IMR-90 (cell line): ENCODE measurements at regions not wholly inside any gene's neighbourhood (a gene's known extent, or its start where the extent isn't known, plus 50 kb on each side); places are given as distances from the start of the nearest gene placed in this dataset.

Source experiments
- ATAC-seq: fragments of 200-7000 bp; cut with Tn5 transposase; 2 replicates; pipeline ENCODE4 v1.9.1; 2020; ENCODE audit warnings: low read depth, mild to moderate bottlenecking, moderate library complexity
- BruUV-seq: library from RNA; stranded (reverse); fragments of 400-500 nt; replicated peaks from 2 replicates; lab custom pipeline; 2021; lab: Mats Ljungman, UMichigan
- CTCF ChIA-PET: fragments of 300-600 bp; formaldehyde crosslinking; extraction: SDS; loops from one replicate; lab custom pipeline; 2021; ENCODE audit warnings: antibody characterized with exemption; lab: Yijun Ruan, JAX
- POLR2A ChIA-PET: fragments of 300-600 bp; sonication (Branson Sonifier 250); formaldehyde crosslinking; loops from one replicate; lab custom pipeline; 2022; ENCODE audit warnings: antibody characterized with exemption; ENCODE audit not compliant: unreplicated experiment; lab: Charles Lee
- DNase-seq: peaks from one replicate; pipeline ENCODE4 v3.0.0; 2013
- H2AFZ ChIP-seq: replicated peaks from 2 replicates; pipeline ENCODE3; 2013; ENCODE audit warnings: low read length, mild to moderate bottlenecking; ENCODE audit not compliant: poor library complexity
- H2AK5ac ChIP-seq: 2 replicates; pipeline ENCODE4 v1.6.1; 2013; ENCODE audit warnings: low read depth, low read length, inconsistent platforms
- H2AK9ac ChIP-seq: replicated peaks from 2 replicates; pipeline ENCODE3; 2013; ENCODE audit warnings: mild to moderate bottlenecking, low read depth, low read length, moderate library complexity; ENCODE audit not compliant: poor library complexity
- H2BK120ac ChIP-seq: 2 replicates; pipeline ENCODE4 v1.6.1; 2013; ENCODE audit warnings: low read depth, low read length, inconsistent platforms
- H2BK15ac ChIP-seq: 3 replicates; pipeline ENCODE4 v1.6.1; 2013; ENCODE audit warnings: low read depth, low read length, inconsistent platforms
- H2BK20ac ChIP-seq: 2 replicates; pipeline ENCODE4 v1.6.1; 2013; ENCODE audit warnings: low read depth, mild to moderate bottlenecking, inconsistent platforms, low read length, moderate library complexity
- H2BK5ac ChIP-seq: 2 replicates; pipeline ENCODE4 v1.6.1; 2013; ENCODE audit warnings: mild to moderate bottlenecking, low read depth, low read length, inconsistent platforms; ENCODE audit not compliant: poor library complexity, severe bottlenecking
- H3K14ac ChIP-seq: replicated peaks from 2 replicates; pipeline ENCODE4 v1.6.1; 2013; ENCODE audit warnings: low read depth, low read length, inconsistent platforms
- H3K18ac ChIP-seq: 2 replicates; pipeline ENCODE4 v1.6.1; 2013; ENCODE audit warnings: low read depth, low read length, control low read depth
- H3K23ac ChIP-seq: 2 replicates; pipeline ENCODE4 v1.6.1; 2013; ENCODE audit warnings: low read depth, low read length, inconsistent platforms
- H3K27ac ChIP-seq: 2 replicates; pipeline ENCODE4 v1.5.1; 2013; ENCODE audit warnings: mild to moderate bottlenecking, control low read depth, low read length; ENCODE audit not compliant: insufficient read depth
- H3K27me3 ChIP-seq: 2 replicates; pipeline ENCODE4 v1.6.1; 2013; ENCODE audit warnings: low read length; ENCODE audit not compliant: control insufficient read depth, insufficient read depth
- H3K36me3 ChIP-seq: 2 replicates; pipeline ENCODE4 v1.6.1; 2013; ENCODE audit warnings: low read length, mixed read lengths; ENCODE audit not compliant: control insufficient read depth, insufficient read depth
- H3K4ac ChIP-seq: 2 replicates; pipeline ENCODE4 v1.6.1; 2013; ENCODE audit warnings: low read depth, low read length, inconsistent platforms
- H3K4me1 ChIP-seq: 2 replicates; pipeline ENCODE4 v1.6.1; 2013; ENCODE audit warnings: low read length, mixed read lengths; ENCODE audit not compliant: control insufficient read depth, insufficient read depth
- H3K4me2 ChIP-seq: 2 replicates; pipeline ENCODE4 v1.6.1; 2013; ENCODE audit warnings: low read depth, mild to moderate bottlenecking, control low read depth, low read length, moderate library complexity
- H3K4me3 ChIP-seq: 2 replicates; pipeline ENCODE4 v1.5.1; 2013; ENCODE audit warnings: low read depth, mild to moderate bottlenecking, control low read depth, low read length, moderate library complexity; ENCODE audit not compliant: insufficient read depth
- H3K56ac ChIP-seq: 2 replicates; pipeline ENCODE4 v1.6.1; 2013; ENCODE audit warnings: low read length, inconsistent platforms; ENCODE audit not compliant: insufficient read depth; ENCODE audit errors: extremely low read depth
- H3K79me1 ChIP-seq, 2 experiments: 2 replicates each; pipeline ENCODE4 v1.6.1; 2013; ENCODE audit warnings: low read length in 2 of 2, inconsistent platforms in 1 of 2, low read depth in 1 of 2
- H3K9ac ChIP-seq: 2 replicates; pipeline ENCODE4 v1.6.1; 2013; ENCODE audit warnings: low read depth, low read length, control low read depth
- H3K9me1 ChIP-seq: 2 replicates; pipeline ENCODE4 v1.6.1; 2013; ENCODE audit warnings: low read length, inconsistent platforms; ENCODE audit not compliant: insufficient read depth
- H3K9me3 ChIP-seq: 2 replicates; pipeline ENCODE4 v1.6.1; 2013; ENCODE audit warnings: low read length; ENCODE audit not compliant: control insufficient read depth, insufficient read depth
- H4K20me1 ChIP-seq: 2 replicates; pipeline ENCODE4 v1.6.1; 2013; ENCODE audit warnings: low read length, inconsistent platforms; ENCODE audit not compliant: insufficient read depth
- H4K5ac ChIP-seq: 2 replicates; pipeline ENCODE4 v1.6.1; 2013; ENCODE audit warnings: mild to moderate bottlenecking, low read depth, low read length, control low read depth
- H4K8ac ChIP-seq, 2 experiments: 2 replicates each; pipeline ENCODE4 v1.6.1; 2013; ENCODE audit warnings: low read depth in 2 of 2, low read length in 2 of 2, control low read depth in 1 of 2, inconsistent platforms in 1 of 2
- H4K91ac ChIP-seq: 2 replicates; pipeline ENCODE4 v1.6.1; 2013; ENCODE audit warnings: low read depth, low read length, inconsistent platforms; ENCODE audit not compliant: insufficient read depth
- BHLHE40 ChIP-seq: fragments of 150-350 bp; IDR thresholded peaks from 2 replicates; pipeline ENCODE4 v1.6.1; 2016; ENCODE audit warnings: mild to moderate bottlenecking, low read depth, low read length
- CEBPB ChIP-seq: IDR thresholded peaks from 2 replicates; pipeline ENCODE4 v1.6.1; 2012; ENCODE audit warnings: low read depth, low read length, improper control_type of control experiment
- CHD1 ChIP-seq: IDR thresholded peaks from 2 replicates; pipeline ENCODE4 v1.6.1; 2012; ENCODE audit warnings: low read depth, low read length, improper control_type of control experiment
- FOS ChIP-seq: fragments of 150-350 bp; IDR thresholded peaks from 2 replicates; pipeline ENCODE4 v1.6.1; 2016; ENCODE audit warnings: low read depth, low read length
- MAFK ChIP-seq: IDR thresholded peaks from 2 replicates; pipeline ENCODE4 v1.6.1; 2012; ENCODE audit warnings: low read depth, low read length, improper control_type of control experiment
- MAZ ChIP-seq: IDR thresholded peaks from 2 replicates; pipeline ENCODE4 v1.6.1; 2012; ENCODE audit warnings: low read depth, mild to moderate bottlenecking, low read length, improper control_type of control experiment, moderate library complexity, borderline replicate concordance
- MXI1 ChIP-seq: IDR thresholded peaks from 2 replicates; pipeline ENCODE4 v1.6.1; 2012; ENCODE audit warnings: low read depth, mild to moderate bottlenecking, low read length, moderate library complexity, borderline replicate concordance
- NFE2L2 ChIP-seq: fragments of 150-350 bp; IDR thresholded peaks from 2 replicates; pipeline ENCODE4 v1.6.1; 2016; ENCODE audit warnings: low read depth, mild to moderate bottlenecking, low read length
- POLR2A ChIP-seq: IDR thresholded peaks from 2 replicates; pipeline ENCODE4 v1.6.1; 2012; ENCODE audit warnings: mild to moderate bottlenecking, low read depth, low read length
- RAD21 ChIP-seq: IDR thresholded peaks from 2 replicates; pipeline ENCODE4 v1.6.1; 2012; ENCODE audit warnings: low read length, improper control_type of control experiment
- RCOR1 ChIP-seq: IDR thresholded peaks from 2 replicates; pipeline ENCODE4 v1.6.1; 2012; ENCODE audit warnings: mild to moderate bottlenecking, low read length, improper control_type of control experiment; ENCODE audit not compliant: insufficient replicate concordance
- RFX5 ChIP-seq: IDR thresholded peaks from 2 replicates; pipeline ENCODE4 v1.8.0; 2012; ENCODE audit warnings: low read depth, mild to moderate bottlenecking, low read length, moderate library complexity
- SMC3 ChIP-seq: fragments of 150-350 bp; IDR thresholded peaks from 2 replicates; pipeline ENCODE4 v1.6.1; 2016; ENCODE audit warnings: low read depth, mild to moderate bottlenecking, antibody characterized with exemption, low read length, moderate library complexity
- WGBS, 2 experiments: methylation state at CpG; one replicate each; pipeline versions ENCODE4 v1.1.5 to v1.1.7; 2013; ENCODE audit warnings: missing lambda C conversion rate in 2 of 2; ENCODE audit not compliant: insufficient read length in 1 of 2; ENCODE audit errors: extremely low coverage in 2 of 2; 5-methylcytosine and 5-hydroxymethylcytosine counted together
- dilution Hi-C: fragments of 300-500 bp; cut with HindIII; formaldehyde crosslinking; loops from one replicate; pipeline ENCODE4 v1.14.3; 2018; ENCODE audit warnings: low sequenced_read_pairs; ENCODE audit not compliant: unreplicated experiment
- in situ Hi-C: fragments of 300-500 bp; cut with MboI; formaldehyde crosslinking; loops from 3 replicates; pipeline ENCODE4 v1.14.3; 2019; ENCODE audit warnings: low sequenced_read_pairs, inconsistent platforms, mixed read lengths
- intact Hi-C: fragments of 100-400 bp; cut with micrococcal nuclease; formaldehyde crosslinking; loops from 2 replicates; pipeline ENCODE4 v1.10.0; 2022
- TF ChIP-seq, protein P1 (sequence below): fragments of 150-350 bp; IDR thresholded peaks from 2 replicates; pipeline ENCODE4 v1.6.1; 2017; ENCODE audit warnings: mild to moderate bottlenecking, antibody characterized with exemption, low read length, low read depth
- TF ChIP-seq, protein P2 (sequence below): fragments of 150-350 bp; IDR thresholded peaks from 2 replicates; pipeline ENCODE4 v1.6.1; 2016; ENCODE audit warnings: low read depth, mild to moderate bottlenecking, low read length, moderate library complexity, borderline replicate concordance
- TF ChIP-seq, protein P3 (sequence below): conservative IDR thresholded peaks from 2 replicates; pipeline ENCODE4 v1.5.1; 2012; ENCODE audit warnings: mild to moderate bottlenecking, low read depth, low read length, improper control_type of control experiment

DNA sequence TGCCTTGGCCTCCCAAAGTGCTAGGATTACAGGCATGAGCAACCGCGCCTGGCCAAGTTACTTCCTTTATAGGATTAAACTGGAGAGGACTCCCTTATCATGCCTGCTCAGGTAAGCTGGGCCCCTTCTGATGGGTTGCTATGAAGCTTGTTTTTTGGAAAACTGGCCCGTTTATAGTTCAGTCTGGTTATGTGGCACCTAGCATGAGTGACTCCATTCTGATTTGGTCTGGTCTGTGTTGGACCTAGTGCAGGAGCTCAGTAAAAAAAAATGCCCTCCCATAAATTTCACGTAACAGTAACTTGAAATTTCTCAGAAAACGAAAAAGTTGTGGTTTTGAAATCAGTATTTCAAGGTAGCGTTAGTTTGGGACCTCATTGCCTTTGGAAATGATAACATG lies 448.4 kb downstream of the HACE1 start:
- no peak overlapping the region for H3K27ac ChIP-seq
- POLR2A ChIA-PET: no interaction called here
- no peak for ATAC-seq
- in situ Hi-C loops (no loop called here), intact Hi-C loops (loop anchor here (10.0 kb wide), 1 partner anchor 1003 kb away; no protein-coding TSS in a partner anchor), dilution Hi-C loops (no loop called here)
- H4K20me1 ChIP-seq: no peaks in the 10 kb centered on the region
- H3K9me3 ChIP-seq: peaks cover 14% of the 10 kb centered on the region; the same call in 1 of the 2 replicates
- no peak overlapping the region for H4K5ac ChIP-seq
- H3K4me2 ChIP-seq: no peak overlapping the region
- no peak overlapping the region for H2BK20ac ChIP-seq
- no peaks in the 10 kb centered on the region for H3K36me3 ChIP-seq
- no peak overlapping the region for H2BK15ac ChIP-seq
- H3K14ac ChIP-seq: no peak overlapping the region
- TF ChIP-seq CEBPB: no peak
- TF ChIP-seq RCOR1: no peak
- TF ChIP-seq, protein P1, sequence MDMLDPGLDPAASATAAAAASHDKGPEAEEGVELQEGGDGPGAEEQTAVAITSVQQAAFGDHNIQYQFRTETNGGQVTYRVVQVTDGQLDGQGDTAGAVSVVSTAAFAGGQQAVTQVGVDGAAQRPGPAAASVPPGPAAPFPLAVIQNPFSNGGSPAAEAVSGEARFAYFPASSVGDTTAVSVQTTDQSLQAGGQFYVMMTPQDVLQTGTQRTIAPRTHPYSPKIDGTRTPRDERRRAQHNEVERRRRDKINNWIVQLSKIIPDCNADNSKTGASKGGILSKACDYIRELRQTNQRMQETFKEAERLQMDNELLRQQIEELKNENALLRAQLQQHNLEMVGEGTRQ: no peak
- no peak for TF ChIP-seq POLR2A
- TF ChIP-seq NFE2L2: no peak
- no peak for TF ChIP-seq MAZ
- no peak for TF ChIP-seq FOS
- no peak for TF ChIP-seq SMC3
- TF ChIP-seq, protein P2, sequence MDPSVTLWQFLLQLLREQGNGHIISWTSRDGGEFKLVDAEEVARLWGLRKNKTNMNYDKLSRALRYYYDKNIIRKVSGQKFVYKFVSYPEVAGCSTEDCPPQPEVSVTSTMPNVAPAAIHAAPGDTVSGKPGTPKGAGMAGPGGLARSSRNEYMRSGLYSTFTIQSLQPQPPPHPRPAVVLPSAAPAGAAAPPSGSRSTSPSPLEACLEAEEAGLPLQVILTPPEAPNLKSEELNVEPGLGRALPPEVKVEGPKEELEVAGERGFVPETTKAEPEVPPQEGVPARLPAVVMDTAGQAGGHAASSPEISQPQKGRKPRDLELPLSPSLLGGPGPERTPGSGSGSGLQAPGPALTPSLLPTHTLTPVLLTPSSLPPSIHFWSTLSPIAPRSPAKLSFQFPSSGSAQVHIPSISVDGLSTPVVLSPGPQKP: no peak
- TF ChIP-seq MXI1: no peak
- TF ChIP-seq, protein P3, sequence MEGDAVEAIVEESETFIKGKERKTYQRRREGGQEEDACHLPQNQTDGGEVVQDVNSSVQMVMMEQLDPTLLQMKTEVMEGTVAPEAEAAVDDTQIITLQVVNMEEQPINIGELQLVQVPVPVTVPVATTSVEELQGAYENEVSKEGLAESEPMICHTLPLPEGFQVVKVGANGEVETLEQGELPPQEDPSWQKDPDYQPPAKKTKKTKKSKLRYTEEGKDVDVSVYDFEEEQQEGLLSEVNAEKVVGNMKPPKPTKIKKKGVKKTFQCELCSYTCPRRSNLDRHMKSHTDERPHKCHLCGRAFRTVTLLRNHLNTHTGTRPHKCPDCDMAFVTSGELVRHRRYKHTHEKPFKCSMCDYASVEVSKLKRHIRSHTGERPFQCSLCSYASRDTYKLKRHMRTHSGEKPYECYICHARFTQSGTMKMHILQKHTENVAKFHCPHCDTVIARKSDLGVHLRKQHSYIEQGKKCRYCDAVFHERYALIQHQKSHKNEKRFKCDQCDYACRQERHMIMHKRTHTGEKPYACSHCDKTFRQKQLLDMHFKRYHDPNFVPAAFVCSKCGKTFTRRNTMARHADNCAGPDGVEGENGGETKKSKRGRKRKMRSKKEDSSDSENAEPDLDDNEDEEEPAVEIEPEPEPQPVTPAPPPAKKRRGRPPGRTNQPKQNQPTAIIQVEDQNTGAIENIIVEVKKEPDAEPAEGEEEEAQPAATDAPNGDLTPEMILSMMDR: no peak
- no peak for TF ChIP-seq MAFK
- no peak for TF ChIP-seq CHD1
- TF ChIP-seq RFX5: no peak
- no peak for TF ChIP-seq RAD21
- no peak for TF ChIP-seq BHLHE40
- no CpG with 5 or more reads among the region's 6 CpGs for WGBS, 2 experiments
- no peak overlapping the region for H3K56ac ChIP-seq
- DNase-seq: no peak
- H2AK9ac ChIP-seq: no peak overlapping the region
- H2BK5ac ChIP-seq: no peak overlapping the region
- CTCF ChIA-PET: no interaction called here
- H3K23ac ChIP-seq: no peak overlapping the region
- H3K4ac ChIP-seq: no peak overlapping the region
- H3K9ac ChIP-seq: no peak overlapping the region
- H3K27me3 ChIP-seq: no peaks in the 10 kb centered on the region
- H4K8ac ChIP-seq: no peak overlapping the region
- H3K79me1 ChIP-seq: no peaks in the 10 kb centered on the region
- H3K18ac ChIP-seq: no peak overlapping the region
- no peak overlapping the region for H2AFZ ChIP-seq
- no peak overlapping the region for H4K91ac ChIP-seq
- no peaks in the 10 kb centered on the region for H3K4me1 ChIP-seq
- H3K9me1 ChIP-seq: no peaks in the 10 kb centered on the region
- no TSS peak for BruUV-seq
- no peak overlapping the region for H3K4me3 ChIP-seq
- H2AK5ac ChIP-seq: no peak overlapping the region
- no peak overlapping the region for H2BK120ac ChIP-seq
